PFSK-1 (cell line): ENCODE measurements at regions not wholly inside any gene's neighbourhood (a gene's known extent, or its start where the extent isn't known, plus 50 kb on each side); places are given as distances from the start of the nearest gene placed in this dataset.

Experiments
- FOXP2 ChIP-seq: optimal IDR thresholded peaks from 2 replicates; pipeline ENCODE3; 2011; ENCODE audit warnings: borderline replicate concordance, control low read depth, inconsistent platforms; ENCODE audit not compliant: insufficient read depth; ENCODE audit errors: extremely low read length, extremely low read depth
- POLR2AphosphoS5 ChIP-seq: IDR thresholded peaks from 2 replicates; pipeline ENCODE4 v1.6.1; 2012; ENCODE audit warnings: low read depth, mild to moderate bottlenecking, control low read depth, low read length, moderate library complexity
- SIN3A ChIP-seq: IDR thresholded peaks from 2 replicates; pipeline ENCODE4 v1.6.1; 2012; ENCODE audit warnings: mild to moderate bottlenecking, low read length, moderate library complexity, borderline replicate concordance; ENCODE audit not compliant: insufficient read depth
- TAF1 ChIP-seq: IDR thresholded peaks from 2 replicates; pipeline ENCODE4 v1.6.1; 2012; ENCODE audit warnings: low read length, control low read depth, borderline replicate concordance; ENCODE audit not compliant: insufficient read depth
- TF ChIP-seq, protein P1 (sequence below), 2 experiments: IDR thresholded peaks; 2 replicates each; pipeline versions ENCODE4 v1.6.1 to v1.8.0; 2011 to 2012; ENCODE audit warnings: low read depth in 2 of 2, low read length in 2 of 2, control low read depth in 1 of 2, inconsistent platforms in 1 of 2, mild to moderate bottlenecking in 1 of 2, moderate library complexity in 1 of 2; ENCODE audit not compliant: insufficient read depth in 1 of 2

DNA sequence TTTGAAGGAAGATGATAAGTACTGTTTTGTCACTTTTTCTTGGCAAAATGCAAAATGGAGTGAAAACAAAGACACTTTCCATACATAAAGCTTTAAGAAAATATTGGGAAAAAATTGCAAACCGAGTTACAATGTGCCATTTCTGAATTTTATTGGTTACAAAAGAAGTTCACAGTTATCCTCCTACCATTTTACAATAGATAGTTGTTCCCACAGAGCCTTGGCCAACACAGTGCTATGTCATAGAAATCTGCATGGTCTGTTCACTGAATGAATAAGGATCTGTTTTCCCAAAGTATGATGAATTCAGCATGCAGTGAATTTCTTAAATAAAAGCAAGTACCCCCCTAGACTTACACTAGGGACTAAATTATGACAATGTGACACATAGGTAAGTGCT, 268.2 kb upstream of the POU3F2 start:
- no peak for TF ChIP-seq POLR2AphosphoS5
- no peak for TF ChIP-seq TAF1
- TF ChIP-seq, protein P1, sequence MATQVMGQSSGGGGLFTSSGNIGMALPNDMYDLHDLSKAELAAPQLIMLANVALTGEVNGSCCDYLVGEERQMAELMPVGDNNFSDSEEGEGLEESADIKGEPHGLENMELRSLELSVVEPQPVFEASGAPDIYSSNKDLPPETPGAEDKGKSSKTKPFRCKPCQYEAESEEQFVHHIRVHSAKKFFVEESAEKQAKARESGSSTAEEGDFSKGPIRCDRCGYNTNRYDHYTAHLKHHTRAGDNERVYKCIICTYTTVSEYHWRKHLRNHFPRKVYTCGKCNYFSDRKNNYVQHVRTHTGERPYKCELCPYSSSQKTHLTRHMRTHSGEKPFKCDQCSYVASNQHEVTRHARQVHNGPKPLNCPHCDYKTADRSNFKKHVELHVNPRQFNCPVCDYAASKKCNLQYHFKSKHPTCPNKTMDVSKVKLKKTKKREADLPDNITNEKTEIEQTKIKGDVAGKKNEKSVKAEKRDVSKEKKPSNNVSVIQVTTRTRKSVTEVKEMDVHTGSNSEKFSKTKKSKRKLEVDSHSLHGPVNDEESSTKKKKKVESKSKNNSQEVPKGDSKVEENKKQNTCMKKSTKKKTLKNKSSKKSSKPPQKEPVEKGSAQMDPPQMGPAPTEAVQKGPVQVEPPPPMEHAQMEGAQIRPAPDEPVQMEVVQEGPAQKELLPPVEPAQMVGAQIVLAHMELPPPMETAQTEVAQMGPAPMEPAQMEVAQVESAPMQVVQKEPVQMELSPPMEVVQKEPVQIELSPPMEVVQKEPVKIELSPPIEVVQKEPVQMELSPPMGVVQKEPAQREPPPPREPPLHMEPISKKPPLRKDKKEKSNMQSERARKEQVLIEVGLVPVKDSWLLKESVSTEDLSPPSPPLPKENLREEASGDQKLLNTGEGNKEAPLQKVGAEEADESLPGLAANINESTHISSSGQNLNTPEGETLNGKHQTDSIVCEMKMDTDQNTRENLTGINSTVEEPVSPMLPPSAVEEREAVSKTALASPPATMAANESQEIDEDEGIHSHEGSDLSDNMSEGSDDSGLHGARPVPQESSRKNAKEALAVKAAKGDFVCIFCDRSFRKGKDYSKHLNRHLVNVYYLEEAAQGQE (IDR thresholded peaks at IDR 0.05; ENCODE audit: insufficient read depth in 1 of 2, low read depth in 2 of 2, low read length in 2 of 2) = no peak
- no peak for TF ChIP-seq SIN3A
- no peak for TF ChIP-seq FOXP2
